SIG-M5 treated with dmso at 0.1 percent for 504 hours (cell line): ENCODE measurements at regions not wholly inside any gene's neighbourhood (a gene's known extent, or its start where the extent isn't known, plus 50 kb on each side); places are given as distances from the start of the nearest gene placed in this dataset.

Experiments
- DNase-seq: peaks from one replicate; lab custom pipeline; 2025; ENCODE audit not compliant: unreplicated experiment; lab: John Stamatoyannopoulos, UW

DNA sequence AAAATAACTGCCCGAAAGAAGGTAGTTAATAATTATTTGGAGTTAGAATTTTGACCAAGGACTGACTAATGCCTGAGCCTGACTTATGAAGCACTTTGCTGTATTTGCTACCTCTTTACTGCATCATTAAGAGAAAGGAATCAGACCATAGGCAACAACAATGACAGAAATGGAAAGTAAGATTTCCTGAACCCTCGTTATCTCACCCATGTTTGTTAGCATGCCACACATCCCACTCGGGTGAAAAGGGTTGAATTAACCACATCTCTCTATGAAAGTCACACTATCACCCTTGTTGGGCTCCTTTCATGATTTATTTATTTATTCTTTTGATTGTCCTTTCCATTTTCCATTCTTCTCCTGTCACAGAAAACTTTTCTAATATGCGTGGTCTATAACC lies 59.6 kb downstream of the OLIG3 start:
- no peak for DNase-seq

DNA sequence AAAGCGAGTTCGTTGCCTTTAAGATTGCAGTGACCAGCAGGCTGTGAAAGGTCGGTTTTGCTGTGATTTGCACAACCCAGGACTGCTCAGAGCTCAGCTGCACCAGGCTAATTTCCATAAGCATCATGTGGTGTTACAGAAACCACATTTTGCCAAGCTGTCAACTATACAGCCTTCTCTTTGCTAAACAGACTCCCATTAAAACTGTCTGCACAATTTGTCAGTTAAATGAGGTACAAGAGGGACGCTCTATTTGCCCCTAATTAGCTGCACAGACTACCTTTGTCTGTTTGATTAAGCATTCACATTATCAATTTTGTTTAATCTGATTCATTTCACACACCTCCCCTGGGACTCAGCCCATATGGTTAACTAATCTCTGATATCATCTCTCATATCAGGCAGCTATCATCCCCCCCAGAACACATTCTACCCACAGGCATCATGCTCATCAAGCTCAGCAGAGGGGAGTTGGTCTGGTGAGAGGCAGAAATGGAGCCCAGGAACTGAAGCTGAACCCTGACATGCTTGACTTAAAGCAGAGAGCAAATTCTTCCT lies 62.1 kb downstream of the OLIG3 start:
- DNase-seq, result no peak

DNA sequence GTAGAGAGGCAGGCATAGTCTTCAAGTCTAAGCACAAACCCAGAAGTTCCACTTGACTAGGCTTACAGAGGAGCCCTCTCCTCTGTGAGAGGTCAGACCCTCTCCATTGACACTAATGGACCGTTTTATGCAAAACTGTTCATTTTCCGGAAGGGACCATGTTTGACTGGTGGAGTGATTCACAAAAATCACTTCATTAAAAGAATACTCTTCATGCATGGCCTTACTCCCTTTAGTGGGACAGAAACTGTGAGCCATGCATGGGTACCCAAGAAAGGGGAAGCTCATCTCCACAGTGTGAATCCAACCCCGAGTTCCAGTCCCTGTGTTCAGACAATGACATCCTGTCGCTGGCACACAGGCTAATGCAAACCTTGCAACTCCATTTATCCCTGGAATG lies 63.2 kb downstream of the OLIG3 start:
- DNase-seq, result peak; percentile 4

DNA sequence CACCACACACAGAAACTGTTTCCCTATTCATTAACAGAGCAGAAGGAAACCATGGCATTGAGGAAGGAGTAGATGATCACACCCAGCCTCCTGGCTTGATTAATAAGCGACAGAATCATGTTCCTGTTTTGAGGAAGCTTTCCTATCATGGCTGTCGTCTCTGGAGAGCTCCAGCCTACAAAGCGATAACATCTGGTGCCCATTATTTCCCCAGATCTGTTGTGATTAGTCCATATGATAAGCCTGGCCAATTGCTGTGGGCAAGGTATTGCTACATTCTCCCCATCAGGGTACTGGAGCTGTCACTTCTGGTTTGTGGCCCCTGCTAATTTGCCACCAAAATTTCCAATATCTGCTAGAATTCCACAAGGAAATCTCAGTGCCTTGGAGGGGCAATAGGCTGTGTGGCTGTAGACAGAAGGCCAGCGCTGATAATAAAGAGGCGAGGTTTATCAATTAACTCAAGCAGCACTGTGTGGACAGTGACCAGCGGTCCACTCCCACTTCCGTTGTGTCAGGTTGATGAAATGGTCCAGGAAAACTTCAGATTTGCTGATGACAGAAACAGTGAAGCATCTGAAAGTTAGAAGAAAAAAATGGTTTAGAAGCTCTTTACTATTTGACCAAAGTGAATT lies 66.4 kb downstream of the OLIG3 start:
- DNase-seq, result no peak

DNA sequence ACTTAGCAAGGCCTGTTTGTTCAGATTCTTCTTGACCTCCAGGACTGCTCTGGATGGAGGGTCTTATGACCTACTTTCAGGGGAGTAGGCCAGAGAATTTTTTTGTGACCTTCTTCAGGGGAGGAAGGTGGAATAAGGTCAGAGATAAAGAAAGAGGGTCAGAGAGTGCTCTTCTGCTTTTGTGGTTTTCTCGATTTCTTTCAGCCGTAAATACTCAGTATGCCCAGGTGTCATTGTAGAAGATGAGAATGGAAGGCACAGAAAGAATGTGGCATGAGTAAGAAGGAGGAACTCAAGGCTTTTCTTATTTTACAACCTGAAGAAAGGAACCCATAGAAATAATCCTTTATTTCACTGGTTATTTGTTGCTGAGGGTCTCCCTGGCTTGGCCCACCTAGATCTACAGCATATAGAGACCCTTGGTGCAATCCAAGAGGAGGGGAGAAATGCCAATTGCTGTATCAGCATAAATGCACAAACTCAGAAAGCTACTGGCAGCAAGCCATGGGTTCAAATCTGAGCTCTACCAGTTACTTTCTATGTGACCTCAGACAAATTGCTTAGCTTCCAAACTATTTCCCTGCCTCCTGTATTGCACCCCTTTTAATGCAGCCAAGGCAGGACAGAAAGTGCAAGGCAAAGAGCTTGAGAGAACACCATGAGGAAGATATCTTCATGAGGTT lies 68.0 kb downstream of the OLIG3 start:
- DNase-seq, result no peak

DNA sequence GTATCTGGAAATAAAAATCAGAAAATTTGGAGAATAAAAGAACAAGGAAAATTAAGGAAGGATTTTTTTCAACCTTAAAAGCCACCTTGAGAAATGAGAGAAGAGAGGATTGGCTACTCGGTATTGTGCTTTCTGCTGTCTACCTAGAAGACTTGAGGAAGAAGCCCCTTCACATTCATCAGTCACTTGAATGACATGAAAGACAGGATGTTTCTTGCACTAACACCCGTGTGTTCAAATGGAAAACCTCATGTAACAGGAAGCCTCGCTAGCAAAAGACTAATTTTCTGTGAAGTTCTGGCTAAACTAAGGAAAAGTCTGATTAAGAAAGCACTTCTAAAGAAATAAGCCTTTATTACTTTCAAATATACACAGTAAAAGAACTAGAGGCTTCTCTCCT lies 69.9 kb downstream of the OLIG3 start:
- no peak for DNase-seq

DNA sequence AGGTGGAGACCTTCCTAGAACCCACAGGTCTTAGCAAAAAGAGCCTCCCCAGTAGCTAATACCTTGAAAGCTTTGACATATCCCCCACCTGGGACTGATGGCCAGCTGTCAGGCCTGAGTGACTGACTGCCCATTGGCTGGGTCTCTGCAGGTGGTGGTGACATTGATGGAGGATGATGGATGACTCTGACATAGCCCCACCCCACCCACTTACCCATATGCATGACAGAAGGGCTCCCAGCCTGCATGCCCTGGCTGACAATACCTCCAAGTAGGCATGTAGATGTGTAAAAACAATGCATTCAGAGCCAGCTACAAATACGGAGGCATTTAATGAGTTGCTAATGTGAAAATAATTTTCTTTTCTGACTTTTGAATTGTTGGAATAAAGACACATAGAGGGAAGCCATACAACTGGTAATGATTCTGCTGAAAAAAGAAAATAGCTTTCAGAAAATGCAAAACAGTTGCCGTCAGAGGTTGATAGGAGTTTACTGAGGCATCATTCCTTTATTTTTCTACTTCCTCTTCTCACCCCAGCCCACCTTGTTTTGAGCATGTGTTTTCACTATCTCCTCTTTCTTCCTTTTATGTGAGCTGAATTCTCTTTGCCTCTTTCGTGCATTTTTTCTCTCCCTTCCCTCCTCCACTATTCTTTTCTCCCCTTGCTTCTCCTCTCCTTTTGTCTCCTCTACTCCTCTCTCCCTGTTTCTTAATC lies 70.6 kb downstream of the OLIG3 start:
- no peak for DNase-seq

DNA sequence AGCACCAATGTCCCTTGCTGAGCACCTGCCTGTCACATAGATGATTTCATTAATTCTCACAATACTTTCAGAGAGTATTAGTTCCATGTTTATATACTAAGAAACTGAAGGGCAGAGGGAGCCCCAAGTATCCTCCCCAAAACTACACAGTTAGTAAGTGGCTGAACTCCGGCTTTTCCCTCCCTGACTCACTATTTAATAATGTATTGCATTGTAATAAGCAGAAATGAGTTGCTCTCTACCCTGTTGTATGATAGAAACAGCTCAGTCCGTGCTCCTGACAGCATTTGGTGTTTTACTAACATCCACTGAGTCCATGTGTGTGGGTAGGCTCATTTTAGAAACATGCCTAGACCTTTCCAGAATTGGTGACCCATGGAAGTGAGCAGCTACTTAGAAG lies 76.8 kb downstream of the OLIG3 start:
- no peak for DNase-seq

DNA sequence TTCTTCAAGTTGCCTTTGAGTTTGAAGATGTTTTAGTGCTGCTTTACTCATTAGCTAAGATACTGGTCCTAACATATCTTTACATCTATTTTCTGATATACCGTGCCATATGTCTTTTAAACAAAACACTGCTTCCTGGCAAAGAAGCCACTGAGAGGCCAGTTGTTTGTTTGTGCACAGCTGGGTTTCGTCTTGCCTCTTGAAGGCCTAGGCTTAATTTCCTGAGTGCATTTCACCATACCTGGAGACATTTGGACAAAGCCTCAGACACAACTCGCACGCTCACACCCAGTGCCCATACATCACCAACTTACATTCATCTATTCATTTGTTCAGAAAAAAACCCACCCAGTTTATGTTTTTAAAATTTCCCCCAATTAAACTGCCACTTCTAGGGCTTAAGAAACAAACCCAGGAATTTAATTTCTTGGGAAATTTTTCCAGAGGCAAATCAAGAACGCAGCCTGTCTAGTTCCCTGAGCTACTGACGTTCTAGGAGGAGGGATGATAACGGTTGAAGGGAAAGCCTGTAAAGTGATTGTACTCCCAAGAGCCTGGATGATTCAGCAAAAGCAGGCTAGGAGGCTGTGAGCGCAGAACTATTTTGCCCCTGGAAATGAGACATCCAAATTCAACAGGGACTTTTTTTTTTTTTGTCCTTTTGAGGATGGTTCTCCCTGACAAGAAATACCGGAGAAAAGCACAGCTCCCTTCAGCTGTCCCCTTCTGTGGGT lies 77.7 kb downstream of the OLIG3 start:
- DNase-seq, result no peak

DNA sequence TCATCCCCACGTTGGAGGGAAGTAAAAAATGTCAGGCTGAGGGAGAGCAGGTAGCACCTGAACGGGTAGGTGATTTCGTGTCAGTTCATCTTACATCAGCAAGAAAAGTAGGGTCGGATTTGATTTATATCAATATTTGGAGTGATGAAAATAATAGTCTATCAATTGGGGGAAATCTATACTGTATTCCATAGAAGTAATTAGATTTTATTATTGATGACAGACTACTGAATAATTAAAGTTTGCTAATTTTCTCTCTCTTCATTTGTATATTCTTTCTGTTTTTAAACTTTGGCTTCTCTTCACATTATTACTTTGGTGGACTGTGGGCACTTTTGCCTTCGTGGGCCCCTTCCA lies 78.4 kb downstream of the OLIG3 start:
- no peak for DNase-seq

DNA sequence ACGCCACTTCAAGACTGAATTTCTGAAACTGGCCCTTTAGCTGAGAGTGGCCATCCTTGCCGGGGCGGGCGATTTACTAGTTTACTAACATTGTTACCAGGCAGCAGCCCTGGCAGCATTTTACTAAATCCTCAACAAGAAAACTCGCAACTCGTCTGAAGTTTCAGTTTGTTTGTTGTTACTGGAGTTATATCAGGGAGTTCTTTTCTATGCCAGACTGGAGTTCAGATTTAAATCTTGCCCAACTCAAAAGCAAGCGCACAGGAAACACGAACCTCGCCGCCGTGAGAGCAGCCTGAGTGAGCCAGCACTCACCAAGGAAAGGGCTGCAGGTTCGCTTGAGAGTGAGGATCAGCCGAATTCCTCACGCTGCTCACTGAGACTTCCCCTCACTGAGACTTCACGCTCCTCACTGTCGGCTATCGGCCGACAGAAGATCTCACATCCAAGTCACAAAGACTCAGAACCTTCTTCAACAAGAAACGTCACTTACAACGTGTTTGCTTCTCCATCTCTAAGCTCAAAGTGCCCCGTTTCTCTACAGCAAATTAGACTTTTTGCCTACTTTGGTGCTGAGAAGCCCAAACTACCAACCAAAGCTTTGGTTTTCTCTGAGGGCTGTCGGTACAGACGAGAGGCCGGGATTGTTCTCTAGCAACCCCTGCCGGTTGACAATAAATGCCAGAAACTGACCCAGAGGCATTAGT lies 78.9 kb downstream of the OLIG3 start:
- peak; percentile 54 for DNase-seq

DNA sequence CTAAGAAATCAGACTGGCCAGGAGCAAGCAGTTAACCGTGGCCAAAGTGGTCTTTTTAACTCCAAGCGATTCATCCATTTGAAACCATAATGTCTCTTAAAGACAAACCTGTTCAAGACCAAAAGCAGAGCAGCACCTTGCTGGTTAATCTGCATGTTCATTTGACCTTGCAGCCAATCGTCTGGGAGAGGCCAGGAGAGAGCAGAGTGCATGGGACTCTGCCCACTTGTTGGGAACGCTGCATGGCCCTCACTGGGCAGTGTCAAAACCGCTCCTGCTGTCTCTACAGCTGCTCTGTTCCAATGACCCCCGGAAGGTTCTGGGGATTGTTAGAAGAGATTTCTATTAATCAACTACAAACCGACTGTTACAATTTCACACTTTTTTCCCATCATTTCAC lies 79.6 kb downstream of the OLIG3 start:
- DNase-seq, result no peak

DNA sequence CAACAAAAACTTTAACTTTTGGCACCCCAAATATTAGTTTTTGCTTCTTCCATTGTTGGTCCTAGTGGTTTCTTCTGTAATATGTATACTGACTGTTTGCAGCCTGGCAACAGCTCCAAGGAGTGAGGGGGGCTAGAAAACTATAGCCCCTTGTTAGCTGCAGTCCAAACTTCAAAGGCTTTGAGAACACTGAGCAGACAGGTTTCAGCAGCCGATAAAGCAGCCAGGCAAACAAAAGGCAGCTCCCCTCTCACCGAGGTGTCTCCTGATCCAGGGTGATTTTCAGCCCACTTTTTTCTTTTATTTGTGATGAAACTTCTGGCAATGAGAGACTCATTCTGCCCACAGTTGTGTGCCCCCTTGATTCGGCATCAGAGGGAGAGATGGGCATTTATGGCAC lies 80.7 kb downstream of the OLIG3 start:
- no peak for DNase-seq

DNA sequence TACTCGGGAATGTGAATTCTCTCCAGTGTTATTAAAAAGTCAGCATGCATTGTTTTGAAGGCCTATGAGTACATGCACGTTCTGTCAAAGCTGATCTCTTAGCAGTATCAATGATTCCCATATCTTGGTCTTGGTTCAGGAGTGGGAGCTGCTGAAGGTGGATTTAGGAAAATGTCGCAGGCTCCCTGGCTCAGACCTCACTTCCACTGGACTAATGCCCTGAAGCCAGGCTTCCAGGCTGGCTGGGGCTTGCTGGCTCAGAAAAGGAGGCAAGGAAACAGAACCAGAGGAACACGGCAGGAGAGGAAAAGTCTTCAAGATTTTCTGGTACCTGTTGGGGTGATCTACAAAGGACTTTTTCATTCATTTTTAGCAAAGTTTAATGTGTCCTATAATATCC lies 81.6 kb downstream of the OLIG3 start:
- DNase-seq, result no peak

DNA sequence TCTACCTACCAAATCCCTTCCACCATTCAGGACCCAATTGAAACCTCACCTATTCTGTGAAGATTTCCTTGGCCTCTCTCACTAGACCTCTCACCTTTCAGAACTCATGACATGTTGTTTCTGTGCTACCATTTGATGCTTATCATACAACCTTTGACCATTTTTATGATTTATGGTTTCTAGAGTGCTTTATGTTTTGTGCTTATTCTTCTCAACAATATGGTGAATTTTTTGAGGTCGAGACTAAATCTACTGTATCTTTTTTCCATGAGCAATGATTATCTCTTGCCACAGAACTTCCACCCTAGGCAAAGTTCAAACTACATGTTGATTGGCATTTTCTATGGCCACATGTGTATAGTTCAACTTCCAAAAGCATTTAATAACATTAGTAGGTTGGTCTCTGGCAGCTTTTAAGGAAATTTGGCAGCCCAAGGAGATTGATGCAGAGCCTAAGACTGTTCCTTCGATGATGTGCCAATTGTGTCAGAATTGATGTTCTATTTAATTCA lies 84.9 kb downstream of the OLIG3 start:
- DNase-seq, result no peak

DNA sequence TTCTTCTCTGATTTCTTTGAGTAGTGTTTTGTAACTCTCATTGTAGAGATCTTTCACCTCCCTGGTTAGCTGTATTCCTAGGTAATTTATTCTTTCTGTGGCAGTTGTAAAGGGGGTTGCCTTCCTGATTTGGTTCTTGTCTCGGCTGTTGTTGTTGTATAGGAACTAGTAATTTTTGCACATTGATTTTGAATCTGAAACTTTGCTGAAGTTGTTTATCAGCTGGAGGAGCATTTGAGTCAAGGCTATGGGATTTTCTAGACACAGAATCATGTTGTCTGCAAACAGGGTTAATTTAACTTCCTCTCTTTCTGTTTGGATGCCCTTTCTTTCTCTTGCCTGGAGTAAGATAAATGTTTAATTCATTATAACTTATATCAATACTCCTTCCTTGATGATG lies 86.4 kb downstream of the OLIG3 start:
- DNase-seq, result no peak

DNA sequence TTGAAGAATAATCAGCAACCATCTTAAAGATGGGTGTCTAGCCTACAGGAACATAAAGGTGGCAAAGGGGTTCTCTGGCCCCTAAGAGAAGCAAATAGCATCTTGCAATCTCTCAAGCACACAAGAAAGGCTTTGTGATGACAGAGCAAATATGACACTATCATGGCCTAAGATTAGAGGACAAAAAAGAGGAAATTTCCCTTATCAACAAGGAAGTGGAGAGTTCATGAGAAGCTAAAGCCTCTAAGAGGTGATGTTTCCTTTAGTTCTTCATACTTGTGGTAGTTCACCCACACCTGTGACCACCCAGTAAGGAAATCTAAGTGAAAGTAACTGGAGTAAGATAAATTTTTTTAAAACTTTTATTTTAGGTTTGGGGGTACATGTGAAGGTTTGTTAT lies 88.4 kb downstream of the OLIG3 start:
- DNase-seq, result no peak

DNA sequence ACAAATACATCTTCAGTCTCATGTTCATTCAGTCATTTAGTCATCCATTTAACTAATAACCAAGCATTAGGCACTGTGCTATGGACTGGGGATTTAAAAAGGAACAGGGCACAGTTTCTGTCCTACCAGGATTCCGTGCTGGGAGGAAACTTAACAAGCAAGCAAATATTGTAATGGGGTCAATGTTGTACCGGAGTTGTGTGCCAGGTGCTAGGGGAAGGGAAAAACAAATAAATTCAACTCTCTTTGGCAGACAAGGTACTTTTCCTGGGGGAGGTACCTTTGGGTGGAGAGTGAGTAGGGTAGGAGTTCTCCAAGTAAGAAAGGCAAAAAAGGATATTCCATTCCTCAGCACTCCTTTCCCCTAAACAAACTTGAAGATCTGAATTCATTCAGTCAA lies 90.3 kb downstream of the OLIG3 start:
- DNase-seq, result no peak

DNA sequence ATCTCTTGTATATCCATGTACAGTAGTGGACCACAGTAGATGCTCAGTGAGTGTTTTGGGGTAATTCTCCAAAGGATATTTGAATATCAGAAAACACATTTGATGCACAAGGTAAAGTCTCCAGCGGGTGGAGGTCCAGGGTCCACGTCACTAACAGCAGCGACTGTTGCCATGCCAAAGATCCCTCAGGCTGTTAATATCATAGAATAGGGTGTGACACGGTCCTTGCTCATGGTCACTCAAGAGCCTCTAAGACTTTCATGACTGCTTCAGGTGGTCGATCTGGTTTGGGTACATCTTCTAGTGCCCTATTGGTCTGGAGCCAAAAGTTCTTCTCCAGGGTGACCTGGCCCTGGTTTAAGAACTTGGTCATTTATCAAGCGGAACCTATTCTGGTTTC lies 90.8 kb downstream of the OLIG3 start:
- DNase-seq, result no peak

DNA sequence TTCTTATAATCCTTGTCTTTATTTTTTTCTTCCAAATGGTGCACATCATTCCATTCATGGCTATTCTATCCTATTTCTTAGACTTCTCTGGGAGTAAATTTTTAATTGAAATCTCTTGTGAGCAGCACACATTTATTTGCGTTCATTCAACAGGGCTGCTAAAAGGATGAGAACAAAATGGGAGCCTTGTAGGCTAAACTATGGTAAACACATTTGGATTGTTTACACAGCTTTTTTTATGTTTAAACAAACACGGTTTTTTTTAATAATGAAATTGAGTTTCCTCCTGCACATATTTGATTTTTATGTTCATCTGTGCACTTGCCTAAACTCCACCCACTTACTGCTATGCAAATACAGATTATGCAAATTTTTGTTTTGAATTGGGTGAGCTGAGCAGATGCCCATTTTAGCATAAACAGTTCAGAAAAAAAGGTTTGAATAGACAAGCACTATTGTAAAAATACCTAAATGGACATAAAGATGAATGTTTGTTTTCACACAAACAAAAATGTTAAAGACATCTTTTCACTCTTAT lies 92.0 kb downstream of the OLIG3 start:
- no peak for DNase-seq

DNA sequence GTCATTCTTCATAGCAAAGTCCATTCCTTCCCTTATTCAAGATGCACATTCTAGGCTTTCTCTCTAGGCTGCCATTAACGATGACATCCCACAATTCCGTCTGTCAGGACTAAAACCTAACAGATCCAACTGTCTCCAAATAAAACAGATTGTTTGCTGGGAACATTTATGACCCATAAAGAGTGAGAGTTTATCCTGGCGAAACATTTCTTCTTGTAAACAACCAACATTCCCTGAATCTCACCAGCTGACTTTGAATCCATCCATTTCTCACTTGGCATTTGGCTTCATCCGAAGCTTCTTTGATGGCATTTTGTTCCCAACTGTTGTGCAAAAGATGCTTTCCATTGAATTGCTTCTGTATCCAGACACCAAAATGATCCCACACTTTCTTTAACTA lies 93.1 kb downstream of the OLIG3 start:
- DNase-seq, result no peak
